ENCODE measurements at regions not wholly inside any gene's neighbourhood (a gene's known extent, or its start where the extent isn't known, plus 50 kb on each side); places are given as distances from the start of the nearest gene placed in this dataset.
"Not testable (repeated sequence)": the region's sequence is repeated elsewhere in the genome, so short reads cannot be mapped to it uniquely, and the experiment has no call there.

- DNase-seq = no peak
Measured at GRCh38 chr1:99062192-99062591, 57.5 kb upstream of the PLPPR5 start.

- no peak for DNase-seq
Measured at GRCh38 chr1:99069146-99069545, 64.5 kb upstream of the PLPPR5 start.

- not testable (repeated sequence) for DNase-seq
Measured at GRCh38 chr1:99078529-99078928, 73.9 kb upstream of the PLPPR5 start.

GRCh38 chr1:99082366-99082765 lies 77.7 kb upstream of the PLPPR5 start:
- DNase-seq = no peak

- no peak for DNase-seq
Measured at GRCh38 chr1:99083338-99083737, 78.7 kb upstream of the PLPPR5 start.

GRCh38 chr1:99084562-99084961 lies 79.9 kb upstream of the PLPPR5 start:
- no peak for DNase-seq

GRCh38 chr1:99086057-99086456 lies 81.4 kb upstream of the PLPPR5 start:
- no peak for DNase-seq

GRCh38 chr1:99098589-99098988 lies 93.9 kb upstream of the PLPPR5 start:
- no peak for DNase-seq

GRCh38 chr1:99106274-99106673 lies 101.6 kb upstream of the PLPPR5 start:
- no peak for DNase-seq

- DNase-seq = no peak
Measured at GRCh38 chr1:99107680-99108079, 103.0 kb upstream of the PLPPR5 start.

- no peak for DNase-seq
Measured at GRCh38 chr1:99110140-99111041, 105.7 kb upstream of the PLPPR5 start.

GRCh38 chr1:99115231-99115630 lies 110.6 kb upstream of the PLPPR5 start:
- no peak for DNase-seq

- no peak for DNase-seq
Measured at GRCh38 chr1:99119188-99119587, 114.5 kb upstream of the PLPPR5 start.

- DNase-seq = no peak
Measured at GRCh38 chr1:99122039-99122438, 117.4 kb upstream of the PLPPR5 start.

GRCh38 chr1:99123936-99124335 lies 119.3 kb upstream of the PLPPR5 start:
- DNase-seq = no peak

- DNase-seq = no peak
Measured at GRCh38 chr1:99131546-99131945, 126.9 kb upstream of the PLPPR5 start.

- DNase-seq = no peak
Measured at GRCh38 chr1:99133756-99134500, 129.3 kb upstream of the PLPPR5 start.

- no peak for DNase-seq
Measured at GRCh38 chr1:99137554-99138206, 126.6 kb upstream of the PLPPR4 start.

- no peak for DNase-seq
Measured at GRCh38 chr1:99139876-99140275, 124.4 kb upstream of the PLPPR4 start.

- no peak for DNase-seq
Measured at GRCh38 chr1:99146129-99146848, 118.0 kb upstream of the PLPPR4 start.

GRCh38 chr1:99149952-99150351 lies 114.3 kb upstream of the PLPPR4 start:
- no peak for DNase-seq

- no peak for DNase-seq
Measured at GRCh38 chr1:99152132-99152531, 112.2 kb upstream of the PLPPR4 start.
